NCI-H510A treated with DMSO at 0.1 percent for 48 hours (cell line): ENCODE measurements at regions not wholly inside any gene's neighbourhood (a gene's known extent, or its start where the extent isn't known, plus 50 kb on each side); places are given as distances from the start of the nearest gene placed in this dataset.
"Not testable (repeated sequence)": the region's sequence is repeated elsewhere in the genome, so short reads cannot be mapped to it uniquely, and the experiment has no call there.

Experiments used
- DNase-seq: peaks from one replicate; lab custom pipeline; 2025; lab: John Stamatoyannopoulos, UW

DNA sequence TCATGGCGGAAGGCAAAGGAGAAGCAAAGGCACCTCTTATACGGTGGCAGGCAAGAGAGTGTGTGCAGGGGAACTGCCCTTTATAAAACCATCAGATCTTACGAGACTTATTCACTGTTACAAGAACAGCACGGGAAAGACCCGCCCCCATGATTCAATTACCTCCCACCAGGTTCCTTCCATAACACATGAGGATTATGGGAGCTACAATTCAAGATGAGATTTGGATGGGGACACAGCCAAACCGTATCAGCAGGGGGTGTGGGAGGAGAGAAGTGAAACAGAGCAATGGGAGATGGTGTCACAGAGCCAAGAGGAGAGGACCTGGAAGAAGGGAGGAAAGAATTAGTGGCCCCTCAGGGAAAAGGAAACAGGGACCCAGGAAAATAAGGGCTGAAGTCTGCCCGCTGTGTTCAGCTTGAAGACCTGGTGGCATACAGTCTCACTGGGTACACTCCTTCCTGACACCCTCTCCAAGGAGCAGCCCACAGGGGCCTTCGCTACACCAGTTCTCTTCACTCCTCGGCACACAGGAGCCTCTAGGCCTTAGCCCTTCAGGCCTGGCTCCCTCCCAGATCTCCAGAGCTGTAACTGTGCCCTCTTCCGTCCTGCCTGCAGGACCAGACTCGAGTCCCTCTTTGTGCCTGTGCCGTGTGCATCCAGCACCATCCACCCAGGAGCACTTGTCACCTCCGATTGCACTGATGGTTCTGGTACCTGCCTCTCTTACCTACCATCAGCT lies 262.1 kb downstream of the EIPR1 start:
- DNase-seq = no peak

- no peak for DNase-seq
Measured at GRCh38 chr2:3114406-3115185, 263.0 kb downstream of the EIPR1 start.

DNA sequence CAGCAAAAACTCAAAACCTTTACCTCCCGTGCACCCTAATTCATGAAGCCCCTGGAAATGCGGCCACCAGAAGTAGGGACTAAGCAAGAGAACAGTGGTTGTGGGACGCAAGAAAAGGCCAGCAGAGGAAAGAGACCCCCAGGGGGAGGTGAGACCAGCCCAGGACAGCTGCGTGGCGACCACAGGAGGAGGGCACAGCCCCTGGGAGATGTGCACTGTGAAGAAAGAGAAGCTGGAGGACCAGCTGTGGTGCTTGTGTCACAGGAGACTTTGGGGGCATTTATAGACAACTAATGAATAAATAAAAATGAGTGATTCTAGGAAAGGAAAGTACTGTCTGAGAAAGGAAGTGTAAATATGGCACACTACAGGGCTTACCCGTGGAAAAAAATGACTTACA lies 263.8 kb downstream of the EIPR1 start:
- DNase-seq = no peak

DNA sequence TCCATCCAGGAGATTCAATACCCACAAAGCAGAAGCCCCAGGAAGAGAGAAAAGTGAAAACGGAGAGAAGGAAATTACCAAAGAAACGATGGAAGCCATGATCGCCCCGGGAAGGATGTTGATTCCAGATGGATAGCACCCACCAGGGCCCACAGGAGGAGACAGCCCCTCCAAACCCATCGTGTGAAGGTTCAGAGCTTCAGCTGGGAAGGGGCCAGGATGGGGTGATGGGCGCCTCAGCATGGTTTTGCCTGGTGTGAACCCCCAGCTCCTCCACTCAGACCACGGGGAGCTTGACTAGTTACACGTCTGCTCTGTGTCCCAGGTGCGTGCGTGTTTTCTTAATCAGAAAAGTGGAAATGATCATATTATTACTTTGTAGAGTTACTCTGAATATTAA lies 264.5 kb downstream of the EIPR1 start:
- DNase-seq = no peak

- DNase-seq = no peak
Measured at GRCh38 chr2:3112553-3112952, 265.1 kb downstream of the EIPR1 start.

DNA sequence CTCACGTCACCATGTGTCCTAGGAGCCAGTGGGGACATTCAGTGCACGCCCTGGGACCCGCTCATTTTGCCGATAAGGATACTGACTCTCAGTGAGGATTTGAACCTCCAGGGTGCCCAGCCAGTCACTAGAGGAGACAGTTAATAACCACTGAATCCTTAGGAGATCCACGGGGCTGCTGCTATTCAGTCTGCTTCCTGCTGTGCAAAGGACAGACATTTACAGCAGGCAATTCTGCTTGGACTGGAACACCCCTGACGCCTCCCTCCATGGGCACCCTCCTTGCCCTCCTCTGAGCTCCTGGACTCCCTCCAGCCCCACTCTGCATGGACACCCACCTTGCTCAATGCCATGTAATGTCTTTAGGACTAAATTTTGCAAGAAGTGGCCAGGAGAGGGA lies 265.5 kb downstream of the EIPR1 start:
- no peak for DNase-seq

DNA sequence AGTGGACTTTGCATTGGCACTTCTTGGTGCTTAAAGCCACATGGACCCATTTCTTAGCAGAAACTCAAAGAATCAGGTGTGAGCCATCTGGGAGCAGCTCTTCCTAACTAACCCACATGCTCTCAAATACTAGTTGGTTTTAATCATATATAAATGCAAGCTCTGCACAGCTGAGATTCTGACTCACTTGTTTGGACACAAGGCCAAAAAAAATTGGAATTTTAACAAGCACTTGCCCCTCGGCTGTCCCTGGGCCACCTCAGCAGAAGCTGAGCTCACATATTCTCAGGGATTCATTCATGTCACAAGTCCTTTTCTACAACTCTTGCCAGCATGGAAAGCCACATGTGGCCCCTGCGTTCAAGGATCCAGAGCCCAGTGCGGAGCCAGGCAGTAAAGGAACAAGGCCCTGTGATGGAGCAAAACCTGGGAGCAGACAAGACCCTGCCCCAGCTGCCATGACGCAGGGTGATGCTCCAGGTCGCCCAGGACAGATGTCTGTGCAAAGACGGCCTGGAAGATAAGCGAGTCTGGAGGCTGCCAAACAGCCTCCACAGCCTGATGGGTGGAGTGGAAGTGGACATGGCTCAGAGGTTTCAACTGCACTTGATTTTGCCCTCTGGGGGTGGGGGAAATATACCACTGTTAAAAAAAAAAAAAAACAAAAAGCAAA lies 266.5 kb downstream of the EIPR1 start:
- DNase-seq = no peak

- no peak for DNase-seq
Measured at GRCh38 chr2:3110555-3110954, 267.1 kb downstream of the EIPR1 start.

DNA sequence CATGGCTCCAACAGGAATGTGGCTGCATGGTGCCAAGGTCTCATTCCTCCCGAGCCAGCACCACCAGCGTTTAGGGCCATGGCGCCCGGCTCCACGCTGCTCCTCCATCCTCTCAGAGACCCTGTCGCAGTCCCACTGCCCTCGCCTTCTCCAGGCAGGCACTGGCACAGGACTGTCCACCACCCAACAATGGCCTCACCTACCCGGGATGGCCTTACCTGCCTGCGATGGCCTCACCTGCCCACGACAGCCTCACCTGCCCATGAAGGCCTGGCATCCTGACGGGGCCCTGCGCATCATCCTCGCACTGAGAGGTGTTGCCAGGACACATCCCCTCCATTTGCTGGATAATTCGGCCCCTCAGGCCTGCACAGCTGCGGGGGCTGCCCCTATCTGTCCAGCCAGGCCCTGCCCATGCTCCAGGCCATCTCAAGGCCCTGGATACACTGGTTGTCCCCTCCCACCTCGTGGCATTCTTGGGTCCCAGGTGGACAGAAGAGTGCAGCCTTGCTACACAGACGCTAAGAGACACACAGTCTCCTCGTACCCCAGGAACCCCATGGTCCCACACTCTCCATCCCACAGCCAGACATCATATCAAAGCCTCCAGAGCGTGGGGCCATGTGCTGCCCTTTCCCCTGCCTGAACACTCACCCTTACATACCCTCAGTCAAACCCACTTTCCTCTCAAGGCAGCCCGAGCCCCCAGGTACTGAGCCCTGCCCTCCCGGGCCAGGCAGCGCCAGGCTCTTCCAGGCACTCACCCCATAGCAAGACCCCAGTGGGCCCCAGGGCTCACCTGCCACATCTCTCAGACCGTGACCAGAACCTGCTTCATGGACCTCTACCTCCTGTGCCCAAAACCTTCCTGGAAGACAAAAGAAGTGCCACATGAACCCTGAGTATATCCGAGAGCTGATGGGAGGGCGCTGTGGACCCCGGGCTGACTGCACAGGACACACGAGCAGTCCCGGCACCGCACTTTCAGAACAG lies 268.6 kb downstream of the EIPR1 start:
- DNase-seq = no peak

DNA sequence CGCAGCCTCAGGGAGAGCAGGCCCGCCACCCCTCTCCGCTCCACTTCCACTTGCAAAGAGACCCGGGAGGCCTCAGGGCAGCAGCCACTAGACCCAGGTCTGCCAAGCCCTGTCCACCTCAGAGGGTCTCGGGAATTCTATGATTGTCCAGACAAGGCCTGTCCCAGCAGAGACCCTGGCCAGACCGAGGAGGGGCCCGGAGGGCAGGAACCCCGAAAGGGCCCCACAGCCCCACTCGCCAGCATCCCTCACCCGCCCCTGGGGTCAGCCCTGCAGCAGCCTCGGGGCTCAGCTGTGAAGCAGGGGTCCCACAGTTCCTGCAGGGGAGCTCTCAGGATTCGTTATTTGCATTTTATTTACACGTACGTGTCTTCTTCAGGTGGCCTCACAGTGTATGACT lies 269.5 kb downstream of the EIPR1 start:
- DNase-seq = no peak

- DNase-seq = no peak
Measured at GRCh38 chr2:3107567-3107966, 270.1 kb downstream of the EIPR1 start.

DNA sequence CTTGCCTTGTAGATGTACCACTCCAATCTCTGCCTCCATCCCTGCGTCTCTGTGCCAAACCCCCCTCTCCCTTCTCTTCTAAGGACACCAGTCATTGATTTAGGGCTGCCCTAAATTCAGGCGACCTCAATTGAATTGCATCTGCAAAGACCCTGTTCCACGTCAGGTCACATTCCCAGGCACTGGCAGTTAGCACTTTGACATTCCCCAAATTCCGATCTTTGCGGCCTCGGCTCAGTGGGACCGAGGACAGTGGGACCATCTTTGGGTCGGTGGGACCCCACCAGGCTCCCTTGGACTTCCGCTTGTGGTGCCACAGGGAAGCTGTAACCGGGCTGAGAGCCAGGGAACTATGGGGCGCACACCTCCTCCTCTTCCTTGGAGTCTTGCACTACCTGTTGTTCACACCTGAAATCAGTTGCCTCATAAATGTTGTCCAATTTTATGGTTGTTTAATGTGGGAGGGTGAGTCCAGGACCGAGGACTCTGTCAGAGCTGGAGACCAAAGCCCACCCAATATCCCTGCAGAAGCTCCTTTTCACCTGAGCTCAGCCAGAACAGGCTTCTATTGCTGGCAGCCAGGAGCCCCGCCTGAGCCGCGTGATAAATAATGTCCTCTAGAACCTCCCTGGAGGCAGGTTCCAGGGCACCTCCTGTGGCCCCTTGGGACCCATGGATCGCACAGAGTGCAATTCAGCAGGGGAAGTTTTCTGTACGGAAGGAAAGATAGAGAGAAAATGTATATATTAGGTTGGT lies 271.6 kb downstream of the EIPR1 start:
- no peak for DNase-seq

- not testable (repeated sequence) for DNase-seq
Measured at GRCh38 chr2:3104958-3105813, 272.4 kb downstream of the EIPR1 start.

DNA sequence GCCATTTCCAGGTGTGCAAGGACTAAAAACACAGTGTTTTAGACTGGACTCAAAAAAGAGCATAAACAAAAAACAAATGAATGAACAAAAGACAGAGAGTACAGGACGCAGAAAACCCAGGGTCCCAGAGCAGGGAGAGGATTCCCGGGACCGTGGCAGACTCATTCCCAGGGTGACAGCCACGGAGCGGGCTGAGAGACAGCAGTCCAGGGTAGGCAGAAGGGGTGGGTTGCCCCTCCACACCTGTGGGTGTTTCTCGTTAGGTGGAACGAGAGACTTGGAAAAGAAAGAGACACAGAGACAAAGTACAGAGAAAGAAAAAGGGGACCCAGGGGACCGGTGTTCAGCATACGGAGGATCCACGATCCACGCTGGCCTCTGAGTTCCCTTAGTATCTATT lies 273.4 kb downstream of the EIPR1 start:
- DNase-seq = no peak

- no peak for DNase-seq
Measured at GRCh38 chr2:3102922-3103569, 274.6 kb downstream of the EIPR1 start.

GRCh38 chr2:3102081-3102921 lies 275.3 kb downstream of the EIPR1 start:
- DNase-seq = no peak

GRCh38 chr2:3101016-3101942 lies 276.3 kb downstream of the EIPR1 start:
- no peak for DNase-seq

- no peak for DNase-seq
Measured at GRCh38 chr2:3100386-3100785, 277.2 kb downstream of the EIPR1 start.
